GM23338 (cell line): ENCODE measurements at regions not wholly inside any gene's neighbourhood (a gene's known extent, or its start where the extent isn't known, plus 50 kb on each side); places are given as distances from the start of the nearest gene placed in this dataset.

Experiments used
- ATAC-seq: fragments of 200-7000 bp; cut with Tn5 transposase; 3 replicates; pipeline ENCODE4 v1.9.1; 2020
- DNase-seq: peaks from one replicate; pipeline ENCODE4 v3.0.0-alpha.2; 2015; ENCODE audit warnings: low spot score
- H2AFZ ChIP-seq: fragments of 200-600 bp; sonication (generic); 2 replicates; pipeline ENCODE4 v1.8.0; 2016; ENCODE audit warnings: antibody characterized with exemption, mild to moderate bottlenecking, moderate library complexity
- H3F3A ChIP-seq: fragments of 200-600 bp; sonication (generic); replicated peaks from 2 replicates; pipeline ENCODE4 v1.8.0; 2017; ENCODE audit warnings: antibody characterized with exemption, mixed run types, low read depth
- H3K27ac ChIP-seq: fragments of 200-600 bp; sonication (generic); 2 replicates; pipeline ENCODE4 v1.6.1; 2016; ENCODE audit warnings: low read depth
- H3K27me3 ChIP-seq: fragments of 200-600 bp; sonication (generic); 2 replicates; pipeline ENCODE4 v1.8.0; 2016; ENCODE audit warnings: mild to moderate bottlenecking, mixed run types, moderate library complexity; ENCODE audit not compliant: insufficient read depth
- H3K36me3 ChIP-seq: fragments of 200-600 bp; sonication (generic); 2 replicates; pipeline ENCODE4 v1.8.0; 2016; ENCODE audit warnings: mild to moderate bottlenecking; ENCODE audit not compliant: insufficient read depth
- H3K4me1 ChIP-seq: fragments of 200-600 bp; sonication (generic); 2 replicates; pipeline ENCODE4 v1.8.0; 2016; ENCODE audit warnings: mild to moderate bottlenecking, moderate library complexity; ENCODE audit not compliant: insufficient read depth
- H3K4me2 ChIP-seq: fragments of 200-600 bp; sonication (generic); 2 replicates; pipeline ENCODE4 v1.7.1; 2017; ENCODE audit warnings: mixed run types
- H3K4me3 ChIP-seq: fragments of 200-600 bp; sonication (generic); 2 replicates; pipeline ENCODE4 v1.6.1; 2016; ENCODE audit warnings: mixed run types
- H3K79me2 ChIP-seq: fragments of 200-600 bp; sonication (generic); replicated peaks from 2 replicates; pipeline ENCODE4 v1.8.0; 2017; ENCODE audit warnings: mild to moderate bottlenecking; ENCODE audit not compliant: insufficient read depth
- H3K9me2 ChIP-seq: fragments of 200-600 bp; sonication (generic); 2 replicates; pipeline ENCODE4 v1.8.0; 2017; ENCODE audit not compliant: insufficient read depth
- H4K20me1 ChIP-seq: fragments of 200-600 bp; sonication (generic); replicated peaks from 2 replicates; pipeline ENCODE4 v1.8.0; 2017; ENCODE audit warnings: mild to moderate bottlenecking; ENCODE audit not compliant: insufficient read depth
- H3K27ac Mint-ChIP-seq: 2 replicates; pipeline ENCODE4 v1.8.0; 2020; ENCODE audit warnings: inconsistent platforms, mild to moderate bottlenecking, moderate library complexity, mixed read lengths
- H3K27me3 Mint-ChIP-seq: 3 replicates; pipeline ENCODE4 v1.8.0; 2022; ENCODE audit warnings: low read depth, mild to moderate bottlenecking, moderate library complexity, mixed read lengths, inconsistent platforms; ENCODE audit not compliant: insufficient read depth, poor library complexity
- H3K36me3 Mint-ChIP-seq: 3 replicates; pipeline ENCODE4 v1.8.0; 2021; ENCODE audit warnings: low read depth, mild to moderate bottlenecking, inconsistent platforms, moderate library complexity, mixed read lengths
- H3K4me1 Mint-ChIP-seq: 3 replicates; pipeline ENCODE4 v1.8.0; 2020; ENCODE audit warnings: mild to moderate bottlenecking, inconsistent platforms, mixed read lengths
- H3K4me3 Mint-ChIP-seq: 3 replicates; pipeline ENCODE4 v1.8.0; 2021; ENCODE audit warnings: moderate library complexity, mild to moderate bottlenecking, inconsistent platforms, mixed read lengths
- H3K9me3 Mint-ChIP-seq: 3 replicates; pipeline ENCODE4 v1.8.0; 2020; ENCODE audit warnings: moderate library complexity, mild to moderate bottlenecking, inconsistent platforms, mixed read lengths
- CREB1 ChIP-seq: fragments of 250-450 bp; sonication (Bioruptor Pico); IDR thresholded peaks from 2 replicates; pipeline ENCODE4 v1.5.0; 2020; ENCODE audit warnings: low read depth, mild to moderate bottlenecking, moderate library complexity
- ETS1 ChIP-seq: IDR thresholded peaks from 2 replicates; pipeline ENCODE4 v1.6.1; 2016; ENCODE audit warnings: antibody characterized with exemption
- EZH2 ChIP-seq: fragments of 200-600 bp; sonication (generic); IDR thresholded peaks from one replicate; pipeline ENCODE4 v1.8.0; 2017; ENCODE audit warnings: antibody characterized with exemption, mild to moderate bottlenecking, low read depth; ENCODE audit not compliant: unreplicated experiment
- JUNB ChIP-seq: IDR thresholded peaks from one replicate; pipeline ENCODE4 v1.6.1; 2016; ENCODE audit warnings: antibody characterized with exemption; ENCODE audit not compliant: unreplicated experiment
- NANOG ChIP-seq: IDR thresholded peaks from 2 replicates; pipeline ENCODE4 v1.6.1; 2016; ENCODE audit warnings: antibody characterized with exemption, borderline replicate concordance
- POLR2AphosphoS5 ChIP-seq: IDR thresholded peaks from 2 replicates; pipeline ENCODE4 v1.6.1; 2016; ENCODE audit warnings: antibody characterized with exemption, low read depth
- REST ChIP-seq: IDR thresholded peaks from one replicate; pipeline ENCODE4 v1.6.1; 2018; ENCODE audit warnings: antibody characterized with exemption; ENCODE audit not compliant: unreplicated experiment
- STAT1 ChIP-seq: IDR thresholded peaks from one replicate; pipeline ENCODE4 v1.6.1; 2016; ENCODE audit warnings: antibody characterized with exemption; ENCODE audit not compliant: unreplicated experiment
- ZNF114 ChIP-seq: fragments of 250-450 bp; sonication (Bioruptor Pico); IDR thresholded peaks from 2 replicates; pipeline ENCODE4 v1.5.0; 2020; ENCODE audit warnings: mild to moderate bottlenecking, moderate library complexity
- ZNF462 ChIP-seq: fragments of 250-450 bp; sonication (Bioruptor Pico); IDR thresholded peaks from 2 replicates; pipeline ENCODE4 v1.5.0; 2020; ENCODE audit warnings: mild to moderate bottlenecking, moderate library complexity

GRCh38 chr14:26323869-26324268 is 274.0 kb downstream of the NOVA1 start (continued):
- no peak for TF ChIP-seq ZNF462 (CRISPR knock-in tag)
- no peak for TF ChIP-seq STAT1

GRCh38 chr14:26320886-26321285 is 276.9 kb downstream of the NOVA1 start:
- Mint-ChIP-seq H3K9me3 (no peaks in the 10 kb centered on the region), H3K27ac (no peak overlapping the region), H3K36me3 (no peaks in the 10 kb centered on the region), H3K4me1 (peaks cover 10% of the 10 kb centered on the region; the same call in 2 of the 3 replicates), H3K27me3 (no peaks in the 10 kb centered on the region), H3K4me3 (no peak overlapping the region)
- DNase-seq (no peak), ATAC-seq (no peak)
- H4K20me1 ChIP-seq = no peaks in the 10 kb centered on the region
- no peak overlapping the region for H3K4me3 ChIP-seq
- H3F3A ChIP-seq = no peaks in the 10 kb centered on the region
- H3K4me2 ChIP-seq = no peak overlapping the region
- no peaks in the 10 kb centered on the region for H3K9me2 ChIP-seq
- H3K27ac ChIP-seq = no peak overlapping the region
- H3K27me3 ChIP-seq = no peaks in the 10 kb centered on the region
- no peaks in the 10 kb centered on the region for H3K36me3 ChIP-seq
- no peak overlapping the region for H2AFZ ChIP-seq
- H3K4me1 ChIP-seq = peaks cover 12% of the 10 kb centered on the region
- no peaks in the 10 kb centered on the region for H3K79me2 ChIP-seq
- TF ChIP-seq ZNF114 (CRISPR knock-in tag) = no peak
- TF ChIP-seq REST = no peak
- no peak for TF ChIP-seq NANOG
- TF ChIP-seq POLR2AphosphoS5 = no peak
- TF ChIP-seq STAT1 = no peak
- TF ChIP-seq JUNB = no peak
- TF ChIP-seq EZH2 = no peak
- TF ChIP-seq CREB1 = no peak
- no peak for TF ChIP-seq ETS1
